Adipocyte (in vitro differentiated cells): ENCODE measurements at regions not wholly inside any gene's neighbourhood (a gene's known extent, or its start where the extent isn't known, plus 50 kb on each side); places are given as distances from the start of the nearest gene placed in this dataset.
A peak's percentile ranks its signal among the peaks of the same experiment; 100 is the strongest.

ENCODE experiments used
- DNase-seq: peaks from one replicate; pipeline ENCODE4 v3.0.0-alpha.2; 2015; ENCODE audit warnings: low read depth
- H3K27me3 ChIP-seq: replicated peaks from 2 replicates; pipeline ENCODE4 v1.7.0; 2013; ENCODE audit warnings: mild to moderate bottlenecking, low read length, moderate library complexity; ENCODE audit not compliant: control insufficient read depth, insufficient read depth
- H3K36me3 ChIP-seq: 2 replicates; pipeline ENCODE4 v1.7.0; 2013; ENCODE audit warnings: low read length, mild to moderate bottlenecking, moderate library complexity; ENCODE audit not compliant: control insufficient read depth, insufficient read depth, severe bottlenecking
- H3K4me1 ChIP-seq: 2 replicates; pipeline ENCODE4 v1.7.0; 2013; ENCODE audit warnings: mild to moderate bottlenecking, low read length, moderate library complexity; ENCODE audit not compliant: control insufficient read depth, insufficient read depth
- H3K4me3 ChIP-seq: 2 replicates; pipeline ENCODE4 v1.7.0; 2013; ENCODE audit warnings: mild to moderate bottlenecking, low read length, moderate library complexity
- H3K9ac ChIP-seq: 2 replicates; pipeline ENCODE4 v1.7.0; 2013; ENCODE audit warnings: mild to moderate bottlenecking, low read length, moderate library complexity
- H3K9me3 ChIP-seq: 2 replicates; pipeline ENCODE4 v1.7.0; 2013; ENCODE audit warnings: mild to moderate bottlenecking, low read length, moderate library complexity; ENCODE audit not compliant: control insufficient read depth

GRCh38 chr1:105483436-105483835, 1573.0 kb upstream of the PRMT6 start:
- H3K36me3 ChIP-seq: no peaks in the 10 kb centered on the region
- H3K9ac ChIP-seq: no peak overlapping the region
- H3K27me3 ChIP-seq: no peaks in the 10 kb centered on the region
- H3K9me3 ChIP-seq: no peaks in the 10 kb centered on the region
- peaks cover 27% of the 10 kb centered on the region for H3K4me1 ChIP-seq
- DNase-seq: peak; percentile 27
- no peak overlapping the region for H3K4me3 ChIP-seq

- H3K36me3 ChIP-seq: no peaks in the 10 kb centered on the region
- peak; percentile 84 for DNase-seq
- H3K4me3 ChIP-seq: peak overlapping the region; percentile 54
- H3K4me1 ChIP-seq: peaks cover 27% of the 10 kb centered on the region
- H3K27me3 ChIP-seq: no peaks in the 10 kb centered on the region
- H3K9ac ChIP-seq: no peak overlapping the region
- peaks cover 8% of the 10 kb centered on the region for H3K9me3 ChIP-seq
These were observed 1571.3 kb upstream of the PRMT6 start for GRCh38 chr1:105485207-105485606.

GRCh38 chr1:105492921-105493320, 1563.6 kb upstream of the PRMT6 start:
- H3K4me1 ChIP-seq: no peaks in the 10 kb centered on the region
- H3K36me3 ChIP-seq: no peaks in the 10 kb centered on the region
- no peak overlapping the region for H3K9ac ChIP-seq
- H3K4me3 ChIP-seq: no peak overlapping the region
- peaks cover 8% of the 10 kb centered on the region for H3K9me3 ChIP-seq
- no peaks in the 10 kb centered on the region for H3K27me3 ChIP-seq
- DNase-seq: peak; percentile 23

GRCh38 chr1:105516068-105516467, 1540.4 kb upstream of the PRMT6 start:
- H3K27me3 ChIP-seq: no peaks in the 10 kb centered on the region
- H3K9ac ChIP-seq: no peak overlapping the region
- no peaks in the 10 kb centered on the region for H3K4me1 ChIP-seq
- H3K4me3 ChIP-seq: no peak overlapping the region
- no peak for DNase-seq
- H3K36me3 ChIP-seq: no peaks in the 10 kb centered on the region
- no peaks in the 10 kb centered on the region for H3K9me3 ChIP-seq

- H3K9ac ChIP-seq: no peak overlapping the region
- DNase-seq: no peak
- H3K9me3 ChIP-seq: peaks cover 17% of the 10 kb centered on the region
- H3K4me1 ChIP-seq: no peaks in the 10 kb centered on the region
- no peaks in the 10 kb centered on the region for H3K27me3 ChIP-seq
- no peak overlapping the region for H3K4me3 ChIP-seq
- H3K36me3 ChIP-seq: no peaks in the 10 kb centered on the region
These were observed 1522.5 kb upstream of the PRMT6 start for GRCh38 chr1:105533996-105534395.

- no peaks in the 10 kb centered on the region for H3K36me3 ChIP-seq
- no peaks in the 10 kb centered on the region for H3K9me3 ChIP-seq
- peak; percentile 0 for DNase-seq
- no peaks in the 10 kb centered on the region for H3K27me3 ChIP-seq
- no peak overlapping the region for H3K9ac ChIP-seq
- H3K4me1 ChIP-seq: no peaks in the 10 kb centered on the region
- H3K4me3 ChIP-seq: no peak overlapping the region
These were observed 1512.0 kb upstream of the PRMT6 start for GRCh38 chr1:105544475-105544874.

- Histone ChIP-seq H3K4me3 (no peak overlapping the region), H3K36me3 (no peaks in the 10 kb centered on the region), H3K9me3 (no peaks in the 10 kb centered on the region), H3K9ac (no peak overlapping the region), H3K27me3 (no peaks in the 10 kb centered on the region), H3K4me1 (no peaks in the 10 kb centered on the region)
- no peak for DNase-seq
These were observed 1500.2 kb upstream of the PRMT6 start for GRCh38 chr1:105556266-105556665.

- Histone ChIP-seq H3K27me3 (no peaks in the 10 kb centered on the region), H3K9me3 (no peaks in the 10 kb centered on the region), H3K36me3 (no peaks in the 10 kb centered on the region), H3K9ac (no peak overlapping the region), H3K4me1 (no peaks in the 10 kb centered on the region), H3K4me3 (no peak overlapping the region)
- DNase-seq: no peak
These were observed 1498.5 kb upstream of the PRMT6 start for GRCh38 chr1:105558023-105558422.

- Histone ChIP-seq H3K36me3 (no peaks in the 10 kb centered on the region), H3K4me1 (no peaks in the 10 kb centered on the region), H3K9ac (no peak overlapping the region), H3K9me3 (no peaks in the 10 kb centered on the region), H3K27me3 (no peaks in the 10 kb centered on the region), H3K4me3 (no peak overlapping the region)
- DNase-seq: no peak
These were observed 1491.5 kb upstream of the PRMT6 start for GRCh38 chr1:105565006-105565405.

GRCh38 chr1:105585791-105586190, 1470.7 kb upstream of the PRMT6 start:
- Histone ChIP-seq H3K4me3 (no peak overlapping the region), H3K9ac (no peak overlapping the region), H3K36me3 (no peaks in the 10 kb centered on the region), H3K9me3 (no peaks in the 10 kb centered on the region), H3K27me3 (no peaks in the 10 kb centered on the region), H3K4me1 (no peaks in the 10 kb centered on the region)
- peak; percentile 27 for DNase-seq

- no peak overlapping the region for H3K9ac ChIP-seq
- H3K9me3 ChIP-seq: no peaks in the 10 kb centered on the region
- H3K4me1 ChIP-seq: no peaks in the 10 kb centered on the region
- no peaks in the 10 kb centered on the region for H3K27me3 ChIP-seq
- peak; percentile 85 for DNase-seq
- H3K36me3 ChIP-seq: no peaks in the 10 kb centered on the region
- H3K4me3 ChIP-seq: no peak overlapping the region
These were observed 1464.8 kb upstream of the PRMT6 start for GRCh38 chr1:105591681-105592080.

- DNase-seq: peak; percentile 75
- no peaks in the 10 kb centered on the region for H3K4me1 ChIP-seq
- H3K27me3 ChIP-seq: no peaks in the 10 kb centered on the region
- H3K9me3 ChIP-seq: no peaks in the 10 kb centered on the region
- H3K4me3 ChIP-seq: no peak overlapping the region
- no peak overlapping the region for H3K9ac ChIP-seq
- H3K36me3 ChIP-seq: no peaks in the 10 kb centered on the region
These were observed 1447.8 kb upstream of the PRMT6 start for GRCh38 chr1:105608713-105609112.
